DLD1 (cell line): ENCODE measurements at regions not wholly inside any gene's neighbourhood (a gene's known extent, or its start where the extent isn't known, plus 50 kb on each side); places are given as distances from the start of the nearest gene placed in this dataset.

Experiments
- in situ Hi-C: cut with HindIII; loops from 2 replicates; pipeline ENCODE4 v1.10.0; 2017; ENCODE audit warnings: low sequenced_read_pairs

GRCh38 chr11:111045407-111045803 lies 200.1 kb upstream of the POU2AF2 start:
- in situ Hi-C loops: no loop called here

DNA sequence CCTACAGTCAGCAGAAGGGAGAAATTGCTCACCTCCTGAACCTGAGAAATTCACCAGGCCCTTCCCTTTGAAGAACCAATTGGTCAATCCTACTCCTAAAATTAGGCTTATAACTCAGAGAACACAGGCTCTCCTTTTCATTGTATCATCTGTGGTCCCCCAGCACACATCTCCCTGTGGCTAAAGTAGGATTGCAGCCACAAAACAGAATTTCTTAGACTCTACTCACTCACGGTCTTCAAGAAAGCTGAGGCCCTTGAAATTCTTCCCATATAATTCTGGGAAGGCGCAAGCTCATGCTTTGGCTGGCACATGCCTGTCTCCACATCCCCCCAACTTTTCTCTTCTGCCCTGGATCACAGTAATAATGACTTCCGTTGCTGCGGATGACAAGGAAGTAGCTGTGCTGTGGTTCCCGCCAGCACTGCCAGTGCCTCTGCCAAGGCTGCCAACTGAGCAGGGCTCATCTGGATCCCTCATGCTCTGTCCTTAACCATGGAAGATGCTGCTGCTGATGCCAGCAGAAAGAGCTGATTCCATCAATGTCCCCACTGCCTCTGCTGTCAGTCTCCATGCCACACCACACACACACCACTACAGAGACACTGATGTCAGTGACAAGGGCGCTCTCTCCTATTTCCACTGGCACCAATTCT lies 200.6 kb upstream of the POU2AF2 start:
- in situ Hi-C loops: no loop called here

- in situ Hi-C loops: no loop called here
These were observed 205.5 kb upstream of the POU2AF2 start for GRCh38 chr11:111039982-111040381.

- in situ Hi-C loops: no loop called here
These were observed 209.8 kb upstream of the POU2AF2 start for GRCh38 chr11:111035746-111036145.

GRCh38 chr11:111026241-111026640 lies 219.3 kb upstream of the POU2AF2 start:
- in situ Hi-C loops: no loop called here

GRCh38 chr11:111021131-111021530 lies 224.4 kb upstream of the POU2AF2 start:
- in situ Hi-C loops: no loop called here

DNA sequence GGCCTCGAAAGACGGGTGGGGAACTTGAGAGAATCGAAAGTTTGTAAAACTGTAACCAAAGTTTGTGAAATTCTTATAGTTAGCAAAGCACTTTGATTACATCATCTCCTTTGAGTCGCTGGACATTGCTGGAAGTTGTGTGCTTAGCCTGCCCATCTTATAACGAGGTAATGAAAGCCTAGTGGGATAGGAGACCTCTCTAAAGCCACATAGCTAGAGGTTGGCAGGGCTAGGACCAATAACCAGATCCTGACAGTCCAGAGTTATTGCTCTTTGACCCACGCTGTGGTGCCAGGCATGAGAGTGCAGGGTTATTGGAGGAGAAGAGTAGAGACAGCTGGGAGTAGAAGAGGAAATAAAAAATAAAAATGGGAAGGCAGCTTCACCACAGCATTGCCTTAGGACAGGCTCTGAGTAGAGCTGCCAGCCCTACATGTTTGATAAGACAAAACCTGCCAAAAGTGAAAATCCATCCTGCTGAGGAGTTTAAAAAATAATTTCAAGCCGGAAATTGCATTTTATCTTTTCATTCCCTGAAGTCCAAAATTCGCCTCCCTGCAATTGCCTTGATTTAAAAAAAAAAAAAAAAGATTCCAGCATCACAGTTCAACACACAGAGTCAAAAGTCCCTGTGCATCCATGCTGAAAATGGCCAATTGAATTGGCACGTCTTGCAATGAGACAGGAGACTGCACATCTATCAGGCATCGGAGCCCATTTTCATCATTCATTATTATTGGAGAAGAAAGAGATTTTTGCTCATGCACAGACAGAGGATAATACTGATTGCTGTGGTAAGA lies 225.5 kb upstream of the POU2AF2 start:
- in situ Hi-C loops: no loop called here

DNA sequence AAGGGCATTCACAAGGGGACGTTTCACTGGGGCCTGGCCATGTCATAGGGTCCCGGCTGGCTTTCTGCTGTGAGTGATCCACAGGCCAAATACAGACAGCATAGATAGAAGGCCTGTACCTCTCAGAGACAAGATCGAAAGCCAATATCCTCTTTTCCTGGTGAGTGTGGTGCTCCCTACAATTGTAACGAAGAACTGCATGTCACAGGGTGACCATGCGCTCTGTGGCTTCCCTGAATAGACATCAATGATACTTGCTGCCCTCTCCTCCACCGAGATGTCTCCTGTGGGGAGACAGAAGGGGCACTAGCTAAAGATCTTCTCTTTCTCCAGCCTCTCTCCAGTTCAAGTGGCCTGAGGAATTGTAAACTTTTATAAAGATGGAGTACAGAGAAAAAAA lies 226.1 kb upstream of the POU2AF2 start:
- in situ Hi-C loops: no loop called here

DNA sequence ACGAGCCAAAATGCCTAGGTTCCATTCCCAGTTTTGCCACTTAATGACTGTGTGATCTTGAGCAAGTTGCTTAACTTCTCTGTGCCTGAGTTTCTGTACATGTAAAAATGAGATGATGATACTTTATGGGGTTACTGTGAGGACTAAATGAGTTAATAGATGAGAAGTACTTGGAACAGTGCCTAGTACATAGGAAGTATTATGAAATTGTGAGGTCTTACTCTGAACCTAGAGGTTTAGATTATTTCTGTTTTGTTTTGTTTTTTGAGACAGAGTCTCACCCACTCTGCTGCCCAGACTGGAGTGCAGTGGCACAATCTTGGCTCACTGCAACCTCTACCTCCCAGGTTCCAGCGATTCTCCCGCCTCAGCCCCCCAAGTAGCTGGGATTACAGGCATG lies 227.0 kb upstream of the POU2AF2 start:
- in situ Hi-C loops: no loop called here

GRCh38 chr11:111012491-111012890 lies 233.0 kb upstream of the POU2AF2 start:
- in situ Hi-C loops: no loop called here

GRCh38 chr11:111011275-111011594 lies 234.3 kb upstream of the POU2AF2 start:
- in situ Hi-C loops: no loop called here

DNA sequence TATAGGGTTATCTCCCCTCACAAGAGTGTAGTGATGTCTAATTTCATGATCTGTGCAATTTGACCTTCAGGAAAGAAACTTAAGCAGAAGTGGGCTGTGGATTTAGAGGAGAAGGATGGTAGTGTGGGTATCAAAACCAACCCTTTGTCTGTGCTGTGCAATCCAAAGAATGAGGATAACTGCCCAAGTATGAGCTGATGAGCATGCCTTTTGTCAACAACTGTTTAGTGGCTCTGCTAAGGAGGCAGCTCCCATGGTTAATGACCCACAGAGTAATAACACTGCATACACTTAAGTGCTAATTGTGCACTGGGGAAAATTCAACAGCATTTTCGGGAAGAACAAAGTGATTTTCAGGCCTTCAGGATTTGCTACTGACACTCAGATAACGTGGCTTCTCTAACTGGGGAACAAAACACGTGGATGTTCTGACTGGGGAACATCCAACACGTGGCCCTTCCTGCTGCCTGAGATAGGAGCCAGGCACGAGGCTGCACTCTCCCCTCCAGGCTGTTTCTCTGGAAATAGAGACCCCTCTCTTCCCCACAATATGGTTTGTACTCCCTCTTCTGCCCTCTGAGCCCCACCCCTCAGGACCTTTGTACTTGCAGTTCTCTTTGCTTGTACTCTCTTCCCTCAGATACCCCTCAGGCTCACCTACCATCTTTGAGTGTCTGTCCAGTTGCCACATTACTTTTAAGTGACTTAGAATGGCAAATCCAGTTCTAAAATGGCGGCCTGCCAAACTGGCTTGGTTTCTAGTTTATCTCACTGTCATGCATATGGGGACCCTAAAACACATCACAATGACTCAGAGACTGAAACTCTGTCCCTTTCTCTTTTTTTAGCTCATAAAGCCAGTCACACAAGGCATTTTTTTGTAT lies 234.9 kb upstream of the POU2AF2 start:
- in situ Hi-C loops: no loop called here

GRCh38 chr11:111006227-111006626 lies 239.3 kb upstream of the POU2AF2 start:
- in situ Hi-C loops: no loop called here

- in situ Hi-C loops: no loop called here
These were observed 243.4 kb upstream of the POU2AF2 start for GRCh38 chr11:111001986-111002611.

- in situ Hi-C loops: no loop called here
These were observed 244.5 kb upstream of the POU2AF2 start for GRCh38 chr11:111001081-111001430.

DNA sequence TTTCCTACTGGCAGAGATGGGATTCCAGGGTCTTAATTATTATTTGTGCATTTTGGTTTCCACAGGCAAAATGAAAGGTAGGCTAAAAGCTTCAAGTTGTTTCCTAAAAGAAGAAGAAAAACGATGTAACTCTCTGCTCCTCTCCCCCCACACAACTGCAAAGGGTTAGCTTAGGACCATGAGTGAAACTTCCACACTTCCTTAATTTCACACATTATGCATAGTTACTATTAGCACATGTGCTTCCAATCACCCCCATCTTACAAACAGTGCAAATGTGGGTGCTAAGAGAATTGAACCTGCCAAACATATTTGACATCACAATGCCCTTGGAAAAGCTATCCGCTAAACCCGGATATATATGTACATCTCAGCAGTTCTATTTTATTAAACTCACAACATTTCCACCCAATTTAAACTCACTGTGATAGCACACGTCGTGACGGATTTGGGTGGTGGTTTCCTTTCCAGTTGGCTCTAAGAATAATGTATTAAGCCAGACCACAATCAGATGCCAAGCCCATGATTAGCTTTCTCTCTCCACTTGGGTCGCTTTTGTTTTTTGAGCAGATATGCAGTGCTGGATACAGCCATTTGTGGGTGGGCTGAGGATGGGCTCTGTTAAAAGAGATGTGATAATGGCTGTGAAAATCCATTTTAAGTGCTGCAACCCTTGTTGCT lies 245.0 kb upstream of the POU2AF2 start:
- in situ Hi-C loops: no loop called here

DNA sequence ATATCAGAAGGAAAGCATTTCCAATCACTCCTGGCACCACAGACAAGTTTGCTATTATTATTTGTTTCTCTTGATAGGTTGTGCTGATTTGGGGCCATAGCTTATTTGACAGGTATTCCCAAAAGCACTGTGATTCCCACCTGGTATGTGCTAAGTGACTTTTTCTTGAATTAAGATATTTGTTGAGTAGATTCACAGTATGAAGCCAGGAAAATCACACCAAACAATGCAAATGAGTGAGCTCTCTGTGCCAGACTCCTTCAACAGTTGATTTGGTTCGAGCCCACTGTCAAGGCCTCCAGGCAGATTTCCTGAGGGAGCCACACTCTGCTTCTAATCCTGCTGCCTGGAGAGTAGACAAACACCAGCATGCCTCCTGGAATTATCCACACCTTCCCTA lies 253.0 kb upstream of the POU2AF2 start:
- in situ Hi-C loops: no loop called here

DNA sequence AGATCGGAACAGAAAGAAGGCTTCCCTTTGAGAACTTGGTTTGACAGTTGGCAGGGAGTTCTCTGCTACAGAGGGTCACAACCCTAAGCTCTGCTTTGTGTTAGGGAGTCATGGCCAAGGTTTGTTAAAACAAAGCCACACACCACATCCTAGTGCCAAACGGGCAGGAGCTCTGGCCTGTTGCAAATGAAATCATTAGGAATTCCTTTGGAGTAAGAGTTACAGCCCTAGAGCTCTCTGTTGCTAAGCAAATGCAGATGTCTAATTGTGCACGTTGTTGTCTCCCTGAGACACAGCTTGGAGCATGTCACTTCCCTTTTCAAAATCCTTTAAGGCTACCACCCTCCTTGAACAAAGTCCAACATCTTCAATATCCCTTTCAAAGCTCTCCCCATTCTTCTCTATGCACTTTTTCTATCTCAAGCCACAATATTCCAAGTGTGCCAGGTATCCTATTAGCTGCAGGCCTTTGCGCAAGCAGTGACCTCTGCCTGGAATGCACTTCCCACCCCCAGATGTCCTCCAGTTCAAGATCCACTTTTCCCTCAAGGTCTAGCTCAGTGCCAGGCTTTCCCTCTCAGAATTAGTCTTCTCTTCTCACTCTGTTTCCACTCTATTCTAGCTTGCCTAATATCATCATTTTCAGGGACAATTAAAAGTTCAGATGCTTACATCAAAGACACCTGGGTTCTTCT lies 253.7 kb upstream of the POU2AF2 start:
- in situ Hi-C loops: no loop called here

- in situ Hi-C loops: no loop called here
These were observed 255.2 kb upstream of the POU2AF2 start for GRCh38 chr11:110990311-110990710.

DNA sequence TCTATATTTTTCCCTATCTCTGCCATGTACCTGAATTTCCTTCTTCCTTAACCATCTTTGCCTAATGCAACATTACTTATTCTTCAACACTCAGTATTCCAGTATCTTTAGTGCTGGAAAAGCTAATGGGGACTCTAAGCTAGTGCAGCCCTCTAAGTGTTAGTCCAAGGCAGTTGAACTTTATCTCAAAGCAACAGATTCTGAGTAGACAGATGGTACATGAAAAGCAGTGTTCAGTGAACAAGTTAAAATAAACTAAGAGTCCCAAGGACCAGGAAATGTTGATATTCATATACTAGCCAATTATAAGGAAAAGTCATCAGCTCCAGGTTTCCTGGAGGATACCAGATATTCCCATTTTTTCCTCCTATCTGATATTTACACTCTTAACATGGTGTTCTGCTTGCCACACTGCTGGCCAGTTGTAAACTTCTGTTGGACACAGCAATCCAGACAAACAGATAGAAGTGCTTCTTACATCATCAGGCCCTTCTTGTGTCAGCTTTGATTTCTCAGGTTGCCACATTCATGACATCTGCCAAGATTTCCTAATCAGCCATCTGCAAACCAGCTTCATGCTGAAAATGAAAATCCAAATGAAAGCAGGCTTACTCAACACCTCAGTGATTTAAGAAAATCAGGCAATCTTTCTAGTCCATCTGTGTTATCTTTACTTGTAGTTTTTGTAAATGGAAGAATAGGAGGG lies 255.9 kb upstream of the POU2AF2 start:
- in situ Hi-C loops: no loop called here
